Body of pancreas (tissue), 4 donors: ENCODE measurements at regions not wholly inside any gene's neighbourhood (a gene's known extent, or its start where the extent isn't known, plus 50 kb on each side); places are given as distances from the start of the nearest gene placed in this dataset.

Experiments
- ATAC-seq: fragments of 150-250 bp; one replicate; pipeline ENCODE4 v1.9.1; 2016
- DNase-seq, 4 donors: peaks; one replicate each; pipeline ENCODE4 v3.0.0-alpha.2; 2019
- H3K27ac ChIP-seq, 4 donors: fragments of 200-600 bp; sonication (generic); 1 replicate in 3 of 4; 2 replicates in 1 of 4; pipeline versions ENCODE4 v1.5.1 to v1.6.1; 2016 to 2019; ENCODE audit warnings: mild to moderate bottlenecking in 1 of 4, mixed read lengths in 1 of 4, moderate library complexity in 1 of 4
- H3K27me3 ChIP-seq, 2 donors: fragments of 200-600 bp; sonication (generic); one replicate each; pipeline ENCODE4 v1.6.0; 2016; ENCODE audit warnings: mild to moderate bottlenecking in 1 of 2
- H3K36me3 ChIP-seq, 2 donors: fragments of 200-600 bp; sonication (generic); replicated peaks in 1 of 2; 2 replicates each; pipeline ENCODE4 v1.5.1; 2016; ENCODE audit warnings: low read depth in 2 of 2; ENCODE audit not compliant: insufficient read depth in 1 of 2
- H3K4me1 ChIP-seq: fragments of 200-600 bp; sonication (generic); one replicate; pipeline ENCODE4 v1.6.0; 2016
- H3K4me3 ChIP-seq, 2 donors: fragments of 200-600 bp; sonication (generic); 1 replicate in 1 of 2; 2 replicates in 1 of 2; pipeline ENCODE4 v1.5.1; 2016 to 2019
- H3K9me3 ChIP-seq, 3 donors: fragments of 200-600 bp; sonication (generic); 1 replicate in 2 of 3; 2 replicates in 1 of 3; pipeline ENCODE4 v1.5.1; 2016
- CTCF ChIP-seq, 7 experiments: fragments of 450-650 bp in 4 of 7; fragments of 200-600 bp in 3 of 7; sonication (generic) in 3 of 7; IDR thresholded peaks; one replicate each; pipeline ENCODE4 v1.5.1; 2016 to 2019; ENCODE audit warnings: antibody characterized with exemption in 7 of 7
- POLR2A ChIP-seq, 3 donors: fragments of 450-650 bp; IDR thresholded peaks; one replicate each; pipeline ENCODE4 v1.6.1; 2016; ENCODE audit warnings: antibody characterized with exemption in 3 of 3, mild to moderate bottlenecking in 2 of 3
- WGBS, 2 donors: methylation state at CpG; one replicate each; pipeline ENCODE4 v1.1.5; 2017; 5-methylcytosine and 5-hydroxymethylcytosine counted together
- intact Hi-C: fragments of 100-400 bp; cut with DNase I; formaldehyde crosslinking; loops from one replicate; pipeline ENCODE4 v1.15.1; 2023

GRCh38 chr18:73843455-73843854 is 304.2 kb downstream of the FBXO15 start:
- 26 to 35% methylated on average over 6 to 7 of the region's 7 CpGs for WGBS, 2 donors
- H3K4me3 ChIP-seq: no peak overlapping the region
- intact Hi-C loops: loop anchor here (10.0 kb wide), 1 partner anchor 1079 kb away; no protein-coding TSS in a partner anchor
- no peaks in the 10 kb centered on the region for H3K36me3 ChIP-seq
- no peak for ATAC-seq
- H3K27me3 ChIP-seq: peaks cover 0 to 4% of the 10 kb centered on the region in 2 donors
- no peaks in the 10 kb centered on the region for H3K9me3 ChIP-seq
- TF ChIP-seq CTCF (IDR thresholded peaks at IDR 0.05) (no peak), POLR2A (IDR thresholded peaks at IDR 0.05) (no peak)
- peaks cover 5% of the 10 kb centered on the region for H3K4me1 ChIP-seq
- DNase-seq: no peak
- no peak overlapping the region for H3K27ac ChIP-seq

GRCh38 chr18:73842795-73843394 is 304.7 kb downstream of the FBXO15 start:
- Histone ChIP-seq H3K4me3 (no peak overlapping the region), H3K27me3 (peaks cover 0 to 4% of the 10 kb centered on the region in 2 donors), H3K4me1 (peaks cover 5% of the 10 kb centered on the region), H3K36me3 (no peaks in the 10 kb centered on the region), H3K27ac (no peak overlapping the region), H3K9me3 (no peaks in the 10 kb centered on the region)
- 1 to 2% methylated on average over 10 of the region's 10 CpGs for WGBS, 2 donors
- ATAC-seq (peak; percentile 67), DNase-seq (peak; percentile 42 to 55 (median 48))
- intact Hi-C loops: loop anchor here (10.0 kb wide), 1 partner anchor 1078 kb away; no protein-coding TSS in a partner anchor
- TF ChIP-seq CTCF (IDR thresholded peaks at IDR 0.05) (peak; percentile 75 to 99 (median 84)), POLR2A (IDR thresholded peaks at IDR 0.05) (no peak)

- intact Hi-C loops: loop anchor here (10.0 kb wide), 1 partner anchor 1077 kb away; no protein-coding TSS in a partner anchor
- DNase-seq: no peak
- WGBS, 2 donors: 27 to 41% methylated on average over 1 of the region's 1 CpG
These were observed 306.0 kb downstream of the FBXO15 start for GRCh38 chr18:73841661-73842060.

GRCh38 chr18:73840319-73840945 is 307.2 kb downstream of the FBXO15 start:
- no peak overlapping the region for H3K4me3 ChIP-seq
- no peaks in the 10 kb centered on the region for H3K9me3 ChIP-seq
- H3K36me3 ChIP-seq: no peaks in the 10 kb centered on the region
- H3K4me1 ChIP-seq: peaks cover 5% of the 10 kb centered on the region
- WGBS, 2 donors: 52 to 58% methylated on average over 11 of the region's 11 CpGs
- H3K27ac ChIP-seq: no peak overlapping the region
- intact Hi-C loops: loop anchor here (10.0 kb wide), 1 partner anchor 1076 kb away; no protein-coding TSS in a partner anchor
- H3K27me3 ChIP-seq: peaks cover 0 to 4% of the 10 kb centered on the region in 2 donors
- TF ChIP-seq CTCF (IDR thresholded peaks at IDR 0.05): no peak
- ATAC-seq: no peak
- DNase-seq: no peak

More at GRCh38 chr18:73841661-73842060, 306.0 kb downstream of the FBXO15 start:
- H3K36me3 ChIP-seq: no peaks in the 10 kb centered on the region
- ATAC-seq: no peak
- peaks cover 5% of the 10 kb centered on the region for H3K4me1 ChIP-seq
- H3K4me3 ChIP-seq: no peak overlapping the region
- TF ChIP-seq CTCF (IDR thresholded peaks at IDR 0.05) (no peak), POLR2A (IDR thresholded peaks at IDR 0.05) (no peak)
- H3K27me3 ChIP-seq: peaks cover 0 to 4% of the 10 kb centered on the region in 2 donors
- H3K27ac ChIP-seq: no peak overlapping the region
- no peaks in the 10 kb centered on the region for H3K9me3 ChIP-seq
